ENCODE measurements at regions not wholly inside any gene's neighbourhood (a gene's known extent, or its start where the extent isn't known, plus 50 kb on each side); places are given as distances from the start of the nearest gene placed in this dataset.
"Not testable (repeated sequence)": the region's sequence is repeated elsewhere in the genome, so short reads cannot be mapped to it uniquely, and the experiment has no call there.

DNA sequence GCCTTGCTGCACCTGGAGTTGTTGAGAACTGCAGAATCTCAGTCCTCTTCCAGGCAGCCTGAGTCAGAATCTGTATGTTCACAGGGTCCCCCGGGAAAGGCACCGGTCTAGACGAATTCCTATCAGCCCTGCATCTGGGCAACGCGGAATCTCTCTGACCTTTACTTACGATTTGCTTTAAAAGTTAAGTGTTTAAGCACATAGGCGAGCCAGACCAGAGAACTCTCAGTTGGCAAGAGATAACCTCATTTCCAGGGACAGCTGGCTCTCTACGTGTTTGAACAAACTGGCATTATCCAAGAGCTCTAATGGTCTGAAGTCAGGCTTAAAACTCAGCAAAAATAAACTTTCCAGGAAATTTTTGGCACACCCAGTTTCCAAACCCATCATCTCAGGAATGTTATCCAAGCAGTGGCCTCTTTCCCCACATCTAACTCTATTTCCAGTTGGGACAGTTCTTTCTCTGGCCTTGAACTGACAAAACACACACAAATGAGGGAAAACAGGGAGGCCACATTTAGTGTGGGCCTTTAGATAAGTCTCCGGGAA lies 53.4 kb downstream of the HES1 start:
- no peak for DNase-seq

DNA sequence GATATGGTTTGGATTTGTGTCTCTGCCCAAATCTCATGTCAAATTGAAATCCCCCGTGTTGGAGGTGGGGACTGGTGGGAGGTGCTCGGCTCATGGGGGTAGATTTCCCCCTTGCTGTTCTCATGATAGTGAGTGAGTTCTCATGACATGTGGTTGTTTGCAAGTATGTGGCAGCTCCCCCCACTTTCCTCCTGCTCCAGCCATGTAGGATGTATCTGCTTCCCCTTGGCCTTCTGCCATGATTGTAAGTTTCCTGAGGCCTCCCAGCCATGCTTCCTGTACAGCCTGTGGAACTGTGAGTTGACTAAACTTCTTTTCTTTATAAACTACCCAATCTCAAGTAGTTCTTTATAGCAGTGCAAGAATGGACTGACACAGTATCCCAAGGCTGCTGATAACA lies 55.9 kb downstream of the HES1 start:
- not testable (repeated sequence) for DNase-seq

GRCh38 chr3:194194051-194194756 lies 58.3 kb downstream of the HES1 start:
- no peak for DNase-seq

- no peak for DNase-seq
Observed at GRCh38 chr3:194194757-194195085, 58.8 kb downstream of the HES1 start.

GRCh38 chr3:194195611-194196010 lies 59.7 kb downstream of the HES1 start:
- no peak for DNase-seq

- DNase-seq: no peak
Observed at GRCh38 chr3:194196876-194197275, 60.9 kb downstream of the HES1 start.

GRCh38 chr3:194197396-194197960 lies 61.5 kb downstream of the HES1 start:
- no peak for DNase-seq

- DNase-seq: no peak
Observed at GRCh38 chr3:194197981-194198695, 62.2 kb downstream of the HES1 start.

DNA sequence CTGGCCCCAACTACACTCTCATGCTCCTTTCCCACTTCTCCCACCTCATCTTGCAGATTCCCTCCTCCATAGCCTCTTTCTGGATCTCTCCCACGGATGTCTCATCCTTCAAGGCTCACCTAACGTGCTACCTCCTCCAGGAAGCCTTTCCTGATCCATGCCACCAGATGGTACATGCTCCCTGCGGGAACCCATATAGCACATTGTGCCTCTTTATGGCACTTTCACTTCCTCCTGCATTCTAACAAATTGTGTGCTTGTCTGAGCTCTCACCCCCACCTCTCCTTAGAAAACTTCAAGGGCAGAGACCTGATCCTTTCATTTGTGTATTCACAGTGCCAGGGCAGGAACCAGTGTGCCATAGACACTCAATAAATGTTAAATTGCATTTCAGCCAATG lies 63.0 kb downstream of the HES1 start:
- DNase-seq: no peak

- no peak for DNase-seq
Observed at GRCh38 chr3:194200422-194201081, 64.6 kb downstream of the HES1 start.

DNA sequence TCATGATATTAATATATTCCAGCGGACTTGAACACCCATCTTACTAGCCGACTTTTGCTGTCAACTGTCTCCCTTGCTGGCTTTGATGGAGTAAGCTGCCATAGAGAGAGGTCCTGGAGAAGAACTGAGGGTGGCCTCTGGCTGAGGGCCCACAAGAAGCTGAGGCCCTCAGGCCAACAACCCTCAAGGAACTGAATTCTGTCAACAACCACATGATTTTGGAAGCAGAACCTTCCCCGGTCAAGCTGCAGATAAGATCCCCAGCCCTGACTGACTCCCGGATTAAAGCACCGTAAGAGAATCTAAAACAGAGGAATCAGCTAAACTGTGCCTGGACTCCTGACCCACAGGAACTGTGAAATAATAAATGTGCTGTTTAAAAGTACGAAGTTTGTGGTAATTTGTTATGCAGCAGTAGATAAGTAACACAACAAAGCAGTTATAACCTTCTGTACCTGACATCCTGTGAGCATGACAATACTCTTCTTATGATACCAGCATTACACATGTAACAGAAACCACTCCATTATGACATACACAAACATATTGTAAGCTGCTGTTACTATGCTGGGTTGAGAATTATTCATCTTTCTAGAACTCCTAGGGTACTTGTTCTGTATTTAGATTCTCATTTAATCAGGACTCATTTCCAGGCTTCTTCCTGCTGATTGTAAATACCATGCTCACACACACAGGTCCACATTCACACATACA lies 66.2 kb downstream of the HES1 start:
- DNase-seq: no peak

- no peak for DNase-seq
Observed at GRCh38 chr3:194203482-194204041, 67.6 kb downstream of the HES1 start.

- no peak for DNase-seq
Observed at GRCh38 chr3:194204042-194204987, 68.4 kb downstream of the HES1 start.

DNA sequence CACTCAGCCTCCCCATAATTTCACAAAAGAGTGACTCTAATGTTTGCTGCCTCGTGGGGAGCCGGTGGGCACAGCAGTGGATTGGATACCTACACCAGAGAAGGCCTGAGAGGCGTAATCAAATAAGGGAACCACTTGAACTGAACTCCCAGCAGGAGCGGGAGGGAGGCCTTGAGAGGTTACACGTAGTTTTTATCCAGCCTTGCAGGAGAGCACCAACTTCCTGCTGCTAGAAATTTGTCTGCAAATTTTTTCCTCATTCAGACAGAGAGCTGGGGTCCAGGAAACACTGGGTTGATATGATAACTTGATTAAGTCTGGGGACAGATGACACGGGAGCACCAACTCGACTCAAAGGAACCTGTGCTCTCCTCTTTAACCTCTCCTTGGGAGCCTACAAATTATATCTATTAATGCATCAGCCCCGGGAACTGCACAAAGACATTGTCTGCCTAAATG lies 69.8 kb downstream of the HES1 start:
- peak; percentile 86 for DNase-seq

GRCh38 chr3:194206320-194206719 lies 70.4 kb downstream of the HES1 start:
- peak; percentile 56 for DNase-seq

GRCh38 chr3:194208709-194209108 lies 72.8 kb downstream of the HES1 start:
- DNase-seq: no peak

GRCh38 chr3:194212161-194212844 lies 76.4 kb downstream of the HES1 start:
- no peak for DNase-seq

GRCh38 chr3:194212845-194213331 lies 76.9 kb downstream of the HES1 start:
- no peak for DNase-seq

DNA sequence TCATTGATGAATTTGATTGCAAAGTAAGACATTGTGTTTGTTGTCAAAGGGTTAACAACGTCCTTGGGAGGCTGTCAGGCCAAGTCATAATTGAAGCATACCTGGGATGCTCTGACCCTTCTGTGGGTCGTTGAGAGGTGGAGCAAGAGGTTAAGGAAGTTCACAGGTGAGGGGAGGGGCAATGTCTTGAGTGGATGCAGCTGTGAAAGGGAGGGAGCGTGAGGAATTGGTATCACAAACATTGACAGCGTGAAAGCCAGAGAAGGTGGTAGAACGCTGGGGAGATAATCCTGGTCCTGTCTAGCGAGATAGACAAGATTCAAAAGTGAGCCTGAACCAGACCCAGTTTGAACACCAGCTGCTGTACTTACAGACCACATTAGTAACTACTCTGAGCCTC lies 79.4 kb downstream of the HES1 start:
- DNase-seq: no peak

- no peak for DNase-seq
Observed at GRCh38 chr3:194218646-194219453, 82.9 kb downstream of the HES1 start.

Data from NCI-H2227 treated with DMSO at 0.1 percent for 48 hours (cell line).